ENCODE measurements at regions not wholly inside any gene's neighbourhood (a gene's known extent, or its start where the extent isn't known, plus 50 kb on each side); places are given as distances from the start of the nearest gene placed in this dataset.
A peak's percentile ranks its signal among the peaks of the same experiment; 100 is the strongest.

GRCh38 chr2:134103196-134103595, 150.7 kb upstream of the MGAT5 start:
- no peak for DNase-seq

GRCh38 chr2:134104754-134105153, 149.1 kb upstream of the MGAT5 start:
- DNase-seq = no peak

- DNase-seq = peak; percentile 30
These were observed 146.5 kb upstream of the MGAT5 start for GRCh38 chr2:134107402-134107801.

- no peak for DNase-seq
These were observed 145.8 kb upstream of the MGAT5 start for GRCh38 chr2:134108113-134108512.

GRCh38 chr2:134109246-134109645, 144.6 kb upstream of the MGAT5 start:
- DNase-seq = no peak

- DNase-seq = no peak
These were observed 144.1 kb upstream of the MGAT5 start for GRCh38 chr2:134109725-134110124.

- no peak for DNase-seq
These were observed 143.3 kb upstream of the MGAT5 start for GRCh38 chr2:134110532-134110931.

- DNase-seq = no peak
These were observed 136.2 kb upstream of the MGAT5 start for GRCh38 chr2:134117676-134118075.

GRCh38 chr2:134118279-134119116, 135.4 kb upstream of the MGAT5 start:
- DNase-seq = peak; percentile 90

- no peak for DNase-seq
These were observed 134.7 kb upstream of the MGAT5 start for GRCh38 chr2:134119117-134119712.

GRCh38 chr2:134119713-134120405, 134.0 kb upstream of the MGAT5 start:
- DNase-seq = peak; percentile 87

GRCh38 chr2:134120406-134120732, 133.5 kb upstream of the MGAT5 start:
- DNase-seq = peak; percentile 52

GRCh38 chr2:134120733-134121630, 132.9 kb upstream of the MGAT5 start:
- peak; percentile 72 for DNase-seq

GRCh38 chr2:134122610-134123009, 131.3 kb upstream of the MGAT5 start:
- DNase-seq = peak; percentile 25

GRCh38 chr2:134123332-134123731, 130.5 kb upstream of the MGAT5 start:
- no peak for DNase-seq

GRCh38 chr2:134124047-134124753, 129.7 kb upstream of the MGAT5 start:
- DNase-seq = peak; percentile 87

GRCh38 chr2:134127496-134127895, 126.4 kb upstream of the MGAT5 start:
- no peak for DNase-seq

GRCh38 chr2:134128746-134129145, 125.1 kb upstream of the MGAT5 start:
- DNase-seq = no peak

- no peak for DNase-seq
These were observed 123.9 kb upstream of the MGAT5 start for GRCh38 chr2:134129900-134130537.

- DNase-seq = no peak
These were observed 122.0 kb upstream of the MGAT5 start for GRCh38 chr2:134131681-134132489.

- DNase-seq = no peak
These were observed 121.4 kb upstream of the MGAT5 start for GRCh38 chr2:134132490-134132857.
